ENCODE measurements at regions not wholly inside any gene's neighbourhood (a gene's known extent, or its start where the extent isn't known, plus 50 kb on each side); places are given as distances from the start of the nearest gene placed in this dataset.

DNA sequence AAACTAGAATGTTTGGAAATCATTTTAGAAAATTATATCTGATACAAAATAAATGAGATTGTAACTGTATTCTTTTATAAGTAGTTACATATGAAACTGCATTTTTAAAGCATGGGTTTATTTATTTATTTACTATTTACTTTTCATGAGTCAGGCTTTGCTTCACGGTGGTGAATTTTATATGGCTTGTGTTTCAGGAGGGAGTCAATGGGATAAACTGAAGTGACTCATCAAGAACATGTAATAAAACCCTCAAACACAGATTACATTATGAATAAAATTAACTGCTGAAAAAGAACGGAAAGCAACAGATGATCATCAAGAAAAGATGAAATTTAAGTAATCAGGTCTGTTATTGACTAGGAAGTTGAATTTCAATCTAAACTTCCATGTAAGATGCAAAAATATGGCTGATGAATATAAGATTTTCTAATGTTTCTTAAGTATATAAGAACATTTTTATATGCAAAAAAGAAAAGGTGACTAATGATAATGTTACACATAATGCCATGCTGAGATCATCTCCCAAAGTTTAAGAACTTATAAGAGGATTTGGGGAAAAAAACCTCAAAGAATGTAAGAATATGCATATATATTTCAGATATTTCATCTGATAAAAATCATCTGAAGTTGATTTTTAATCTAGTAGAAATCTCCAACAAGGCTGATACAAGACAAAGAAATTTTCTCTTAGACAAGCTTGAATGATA, 383.6 kb downstream of the SLITRK1 start:
- no peak for DNase-seq (ENCODE audit: low spot score)
- Histone ChIP-seq H3K27ac (no peak overlapping the region), H3K4me1 (replicated peaks) (no peaks in the 10 kb centered on the region), H3K4me3 (no peak overlapping the region), H3K9me3 (no peaks in the 10 kb centered on the region), H3K36me3 (no peaks in the 10 kb centered on the region), H3K27me3 (replicated peaks; ENCODE audit: insufficient read depth) (no peaks in the 10 kb centered on the region)
- WGBS: 10% methylated on average over 2 of the region's 2 CpGs
- intact Hi-C loops (cut with DNase I): no loop called here
- TF ChIP-seq POLR2AphosphoS5 (IDR thresholded peaks at IDR 0.05): no peak
- no peak for TF ChIP-seq POLR2A (IDR thresholded peaks at IDR 0.05)
- TF ChIP-seq, protein P1, sequence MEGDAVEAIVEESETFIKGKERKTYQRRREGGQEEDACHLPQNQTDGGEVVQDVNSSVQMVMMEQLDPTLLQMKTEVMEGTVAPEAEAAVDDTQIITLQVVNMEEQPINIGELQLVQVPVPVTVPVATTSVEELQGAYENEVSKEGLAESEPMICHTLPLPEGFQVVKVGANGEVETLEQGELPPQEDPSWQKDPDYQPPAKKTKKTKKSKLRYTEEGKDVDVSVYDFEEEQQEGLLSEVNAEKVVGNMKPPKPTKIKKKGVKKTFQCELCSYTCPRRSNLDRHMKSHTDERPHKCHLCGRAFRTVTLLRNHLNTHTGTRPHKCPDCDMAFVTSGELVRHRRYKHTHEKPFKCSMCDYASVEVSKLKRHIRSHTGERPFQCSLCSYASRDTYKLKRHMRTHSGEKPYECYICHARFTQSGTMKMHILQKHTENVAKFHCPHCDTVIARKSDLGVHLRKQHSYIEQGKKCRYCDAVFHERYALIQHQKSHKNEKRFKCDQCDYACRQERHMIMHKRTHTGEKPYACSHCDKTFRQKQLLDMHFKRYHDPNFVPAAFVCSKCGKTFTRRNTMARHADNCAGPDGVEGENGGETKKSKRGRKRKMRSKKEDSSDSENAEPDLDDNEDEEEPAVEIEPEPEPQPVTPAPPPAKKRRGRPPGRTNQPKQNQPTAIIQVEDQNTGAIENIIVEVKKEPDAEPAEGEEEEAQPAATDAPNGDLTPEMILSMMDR (IDR thresholded peaks at IDR 0.05): no peak

DNA sequence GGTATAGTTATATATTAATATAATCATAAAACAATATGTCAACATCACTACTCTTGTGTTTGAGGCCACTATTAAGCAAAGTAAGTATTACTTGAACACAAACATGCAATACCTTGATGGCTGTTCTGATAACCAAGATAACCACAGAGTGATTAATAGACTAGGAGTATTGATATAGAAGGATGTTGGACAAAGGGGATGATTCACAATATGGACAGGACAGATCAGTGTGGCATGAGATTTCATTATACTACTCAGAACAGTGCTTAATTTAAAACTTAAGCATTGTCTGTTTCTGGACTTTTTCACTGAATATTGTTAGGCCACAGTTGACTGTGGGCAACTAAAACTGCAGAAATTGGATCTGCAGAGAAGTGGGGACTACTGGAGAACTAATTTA, 384.2 kb downstream of the SLITRK1 start:
- Histone ChIP-seq H3K9me3 (no peaks in the 10 kb centered on the region), H3K4me1 (replicated peaks) (no peaks in the 10 kb centered on the region), H3K27ac (no peak overlapping the region), H3K27me3 (replicated peaks; ENCODE audit: insufficient read depth) (no peaks in the 10 kb centered on the region), H3K36me3 (no peaks in the 10 kb centered on the region), H3K4me3 (no peak overlapping the region)
- TF ChIP-seq POLR2A (IDR thresholded peaks at IDR 0.05) (no peak), POLR2AphosphoS5 (IDR thresholded peaks at IDR 0.05) (no peak)
- TF ChIP-seq, protein P1 (IDR thresholded peaks at IDR 0.05): no peak
- intact Hi-C loops (cut with DNase I): no loop called here
- DNase-seq (ENCODE audit: low spot score): no peak

DNA sequence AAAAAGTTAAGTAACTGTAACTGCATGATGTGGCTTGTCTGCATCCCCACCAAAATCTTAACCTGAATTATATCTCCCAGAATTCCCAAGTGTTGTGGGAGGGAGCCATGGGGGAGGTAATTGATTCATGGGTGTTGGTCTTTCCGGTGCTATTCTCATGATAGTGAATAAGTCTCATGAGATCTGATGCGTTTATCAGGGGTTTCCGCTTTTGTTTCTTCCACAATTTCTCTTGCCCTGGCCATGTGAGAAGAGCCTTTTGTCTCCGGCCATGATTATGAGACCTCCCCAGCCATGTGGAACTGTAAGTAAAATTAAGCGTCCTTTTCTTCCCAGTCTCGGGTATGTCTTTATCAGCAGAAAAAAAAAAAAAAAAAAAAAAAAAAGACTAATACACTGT, 385.8 kb downstream of the SLITRK1 start:
- WGBS: 92% methylated on average over 6 of the region's 6 CpGs
- Histone ChIP-seq H3K36me3 (no peaks in the 10 kb centered on the region), H3K9me3 (no peaks in the 10 kb centered on the region), H3K4me3 (no peak overlapping the region), H3K27ac (no peak overlapping the region), H3K27me3 (replicated peaks; ENCODE audit: insufficient read depth) (no peaks in the 10 kb centered on the region), H3K4me1 (replicated peaks) (no peaks in the 10 kb centered on the region)
- no peak for DNase-seq (ENCODE audit: low spot score)
- intact Hi-C loops (cut with DNase I): no loop called here
- TF ChIP-seq POLR2AphosphoS5 (IDR thresholded peaks at IDR 0.05): no peak
- TF ChIP-seq, protein P1 (IDR thresholded peaks at IDR 0.05): no peak
- no peak for TF ChIP-seq POLR2A (IDR thresholded peaks at IDR 0.05)

DNA sequence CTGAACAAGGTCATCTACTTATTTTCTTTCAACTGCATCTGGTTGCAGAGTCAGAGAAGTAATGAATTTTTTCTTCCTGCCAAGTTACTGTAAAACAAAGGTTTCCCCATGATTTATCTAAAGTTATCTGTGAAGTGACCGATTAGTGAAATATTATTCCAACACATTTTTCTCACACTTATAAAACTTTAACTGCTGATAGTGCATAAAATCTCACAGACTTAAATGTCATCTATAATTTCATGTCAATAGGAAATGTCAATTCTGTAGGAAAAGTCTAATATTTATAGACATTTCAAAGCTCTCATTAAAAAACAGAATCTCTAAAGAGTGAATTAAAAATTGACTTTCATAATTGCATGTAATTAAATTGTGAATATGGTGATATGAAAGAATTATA, 397.2 kb downstream of the SLITRK1 start:
- Histone ChIP-seq H3K36me3 (no peaks in the 10 kb centered on the region), H3K9me3 (no peaks in the 10 kb centered on the region), H3K4me1 (replicated peaks) (no peaks in the 10 kb centered on the region), H3K27me3 (replicated peaks; ENCODE audit: insufficient read depth) (no peaks in the 10 kb centered on the region), H3K27ac (no peak overlapping the region), H3K4me3 (no peak overlapping the region)
- 64% methylated on average over 1 of the region's 1 CpG for WGBS
- TF ChIP-seq, protein P1 (IDR thresholded peaks at IDR 0.05): no peak
- TF ChIP-seq POLR2AphosphoS5 (IDR thresholded peaks at IDR 0.05): no peak
- TF ChIP-seq POLR2A (IDR thresholded peaks at IDR 0.05): no peak
- DNase-seq (ENCODE audit: low spot score): no peak
- intact Hi-C loops (cut with DNase I): no loop called here

DNA sequence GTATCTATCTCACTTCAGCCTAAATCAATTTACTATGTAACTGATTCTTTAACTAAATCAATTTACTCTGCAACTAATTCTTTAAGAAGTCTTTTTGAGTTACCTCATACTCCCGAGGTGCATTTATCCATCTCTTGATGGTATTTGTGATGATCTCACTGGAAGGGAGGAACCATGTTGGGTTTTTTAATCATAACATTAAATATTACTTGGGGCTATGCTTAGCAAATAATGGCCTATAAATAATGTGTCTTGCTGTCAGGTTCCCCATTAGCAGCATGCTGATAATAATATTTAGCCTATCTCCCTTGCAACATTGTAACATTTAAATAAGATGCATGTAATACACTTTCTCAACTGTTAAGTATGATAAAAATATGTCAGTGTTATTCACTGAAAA, 411.3 kb downstream of the SLITRK1 start:
- Histone ChIP-seq H3K27me3 (replicated peaks; ENCODE audit: insufficient read depth) (no peaks in the 10 kb centered on the region), H3K9me3 (no peaks in the 10 kb centered on the region), H3K36me3 (no peaks in the 10 kb centered on the region), H3K4me1 (replicated peaks) (no peaks in the 10 kb centered on the region), H3K4me3 (no peak overlapping the region), H3K27ac (no peak overlapping the region)
- TF ChIP-seq POLR2AphosphoS5 (IDR thresholded peaks at IDR 0.05) (no peak), POLR2A (IDR thresholded peaks at IDR 0.05) (no peak)
- TF ChIP-seq, protein P1 (IDR thresholded peaks at IDR 0.05): no peak
- DNase-seq (ENCODE audit: low spot score): no peak
- intact Hi-C loops (cut with DNase I): no loop called here
- 86% methylated on average over 1 of the region's 1 CpG for WGBS
